Fibroblast of peridontal ligament (primary cell): ENCODE measurements at regions not wholly inside any gene's neighbourhood (a gene's known extent, or its start where the extent isn't known, plus 50 kb on each side); places are given as distances from the start of the nearest gene placed in this dataset.
"Not testable (repeated sequence)": the region's sequence is repeated elsewhere in the genome, so short reads cannot be mapped to it uniquely, and the experiment has no call there.

Experiments used
- DNase-seq: peaks from one replicate; pipeline ENCODE4 v3.0.0-alpha.2; 2010; ENCODE audit errors: extremely low read depth

DNA sequence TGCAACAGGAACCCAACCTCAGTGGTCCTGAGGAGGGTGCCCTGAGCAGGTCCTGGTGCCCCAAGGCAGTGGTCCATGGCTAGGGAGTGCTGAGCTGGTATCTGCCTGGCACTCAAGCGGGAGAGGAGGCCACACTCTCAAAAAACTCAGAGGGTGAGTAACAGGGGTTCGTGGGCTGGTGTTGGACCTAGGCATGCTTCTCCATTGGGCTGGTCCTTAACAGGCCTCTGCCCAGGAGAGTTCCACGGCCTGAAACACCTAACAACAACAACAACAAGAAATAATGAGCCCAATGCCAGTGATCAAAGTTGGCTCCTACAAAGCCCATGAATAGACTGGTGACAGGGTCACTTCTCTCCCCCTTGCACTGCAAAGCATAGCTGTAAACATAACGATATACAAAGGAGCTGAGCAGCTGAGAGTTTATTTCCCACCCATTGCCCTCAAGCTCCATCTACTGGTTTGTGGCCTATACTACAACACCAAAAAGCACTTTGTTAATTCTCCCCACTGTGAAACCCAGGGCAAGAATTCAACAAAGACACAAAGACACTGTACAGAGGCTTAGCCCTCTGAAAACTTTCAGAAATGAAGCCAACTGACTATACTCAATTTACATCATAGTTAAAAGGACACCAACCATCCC is 736.1 kb upstream of the ADGRL3 start:
- no peak for DNase-seq

DNA sequence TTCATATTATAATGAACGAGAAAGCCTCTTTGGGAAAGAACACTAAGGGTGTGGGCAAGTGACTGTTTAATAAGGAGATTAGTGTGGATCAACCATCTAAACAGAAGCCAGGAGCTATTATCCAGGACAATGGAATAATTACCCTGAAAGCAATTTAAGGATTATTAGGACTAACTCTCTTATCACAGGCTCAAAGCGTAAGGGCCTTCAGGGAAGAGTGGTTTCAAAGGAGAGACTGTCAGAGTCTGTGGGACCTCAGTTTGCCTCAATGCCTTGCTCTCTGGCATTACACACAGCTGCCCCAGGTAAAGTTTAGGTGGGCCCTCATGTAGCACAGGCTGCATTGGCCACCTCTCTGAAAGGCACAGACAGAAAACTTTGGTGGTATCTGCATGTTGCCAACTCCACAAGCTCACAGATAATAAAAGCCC is 717.2 kb upstream of the ADGRL3 start:
- no peak for DNase-seq

DNA sequence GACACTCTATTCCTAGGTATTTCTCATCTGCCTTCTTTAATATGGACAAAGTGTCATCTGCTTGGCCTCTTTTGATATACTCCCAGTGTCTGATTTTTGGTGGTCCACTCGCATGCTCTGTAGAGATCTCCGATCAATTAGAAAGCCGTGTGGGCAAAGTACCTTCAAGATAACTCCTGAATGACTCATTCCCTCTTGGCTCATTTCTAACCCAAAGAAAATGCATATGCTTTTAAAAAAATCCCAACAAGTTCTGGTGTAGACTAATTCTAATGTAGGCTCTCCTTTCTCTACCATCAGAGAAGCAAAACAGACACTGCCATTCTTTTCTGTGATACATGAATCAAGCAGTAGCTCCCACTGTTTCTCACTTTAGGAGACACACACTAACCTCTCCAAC is 714.9 kb upstream of the ADGRL3 start:
- DNase-seq, result no peak

DNA sequence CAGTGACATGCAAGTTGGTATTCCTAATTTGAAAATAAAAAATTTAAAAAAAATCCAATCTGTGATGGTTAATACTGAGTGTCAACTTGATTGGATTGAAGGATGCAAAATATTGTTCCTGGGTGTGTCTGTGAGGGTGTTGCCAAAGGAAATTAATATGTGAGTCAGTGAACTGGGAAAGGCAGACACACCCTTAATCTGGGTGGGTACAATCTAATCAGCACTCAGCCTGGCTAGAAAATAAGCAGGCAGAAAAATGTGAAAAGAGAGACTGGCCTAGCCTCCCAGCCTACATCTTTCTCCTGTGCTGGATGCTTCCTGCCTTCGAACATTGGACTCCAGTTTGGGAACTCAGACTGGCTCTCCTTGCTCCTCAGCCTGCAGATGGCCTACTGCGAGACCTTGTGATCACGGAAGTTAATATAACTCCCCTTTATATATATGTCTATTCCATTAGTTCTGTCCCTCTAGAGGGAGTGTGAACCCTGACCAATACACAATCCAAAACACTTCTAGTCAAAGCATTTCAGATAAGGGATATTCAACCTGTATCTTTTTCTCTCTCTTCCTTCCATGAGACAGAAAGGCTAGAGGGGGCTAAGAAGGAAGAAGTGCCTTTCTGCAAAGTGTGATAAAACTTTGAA is 712.9 kb upstream of the ADGRL3 start:
- not testable (repeated sequence) for DNase-seq

DNA sequence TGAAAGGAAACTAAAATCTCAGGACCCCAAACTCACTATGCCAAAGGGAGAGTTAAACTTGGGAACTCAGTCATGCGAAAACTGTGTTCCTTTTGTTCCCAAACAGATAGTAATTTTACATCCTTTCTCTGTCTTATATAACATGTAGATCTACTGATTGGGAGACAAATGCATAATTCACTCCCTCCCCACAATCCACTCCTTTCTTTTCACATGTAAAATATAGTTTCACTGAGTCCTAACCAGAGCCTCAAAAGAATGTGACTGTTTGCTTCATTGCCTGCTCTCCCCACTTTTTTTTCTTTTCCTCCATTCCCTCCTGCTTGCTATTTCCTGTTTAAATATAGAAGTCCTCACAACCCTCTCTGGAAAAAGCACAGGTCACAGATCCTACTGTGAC is 699.3 kb upstream of the ADGRL3 start:
- DNase-seq, result no peak

DNA sequence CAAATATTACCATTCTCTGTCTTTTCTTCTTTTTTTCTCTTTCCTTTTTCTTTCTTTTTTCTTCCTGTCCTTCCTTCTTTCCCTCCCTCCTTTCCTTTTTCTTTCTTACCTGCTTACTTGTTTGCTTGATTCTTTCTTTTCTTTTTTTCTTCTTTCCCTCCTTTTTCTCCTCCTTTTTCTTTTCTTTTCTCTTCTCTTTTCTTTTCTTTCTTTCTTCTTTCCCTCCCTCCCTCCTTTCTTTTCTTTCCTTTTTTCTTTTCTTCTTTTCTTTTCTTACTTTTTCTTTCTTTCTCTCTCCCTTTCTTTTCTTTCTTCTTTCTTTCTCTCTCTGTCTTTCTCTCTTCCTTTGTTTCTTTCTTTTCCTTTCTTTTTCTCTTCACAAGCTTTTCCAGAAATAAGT is 697.4 kb upstream of the ADGRL3 start:
- no peak for DNase-seq

DNA sequence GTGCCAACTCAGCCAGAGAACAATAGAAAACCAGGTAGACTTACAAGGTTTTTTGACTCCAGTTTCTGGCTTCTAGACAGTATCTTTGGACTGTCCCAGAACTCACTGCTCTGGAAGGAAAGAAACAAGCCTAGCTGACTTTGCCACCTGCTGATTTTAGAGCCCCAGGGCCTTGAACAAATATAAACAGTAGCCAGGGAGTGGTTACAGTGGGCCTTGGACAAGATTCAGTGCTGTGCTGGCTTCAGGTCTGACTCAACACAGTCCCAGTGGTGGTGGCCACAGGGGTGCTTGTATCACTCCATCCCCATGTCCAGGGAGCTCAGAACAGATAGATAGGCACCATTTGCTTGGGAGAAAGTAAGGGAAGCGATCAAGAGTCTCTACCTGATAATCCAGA is 694.1 kb upstream of the ADGRL3 start:
- no peak for DNase-seq

DNA sequence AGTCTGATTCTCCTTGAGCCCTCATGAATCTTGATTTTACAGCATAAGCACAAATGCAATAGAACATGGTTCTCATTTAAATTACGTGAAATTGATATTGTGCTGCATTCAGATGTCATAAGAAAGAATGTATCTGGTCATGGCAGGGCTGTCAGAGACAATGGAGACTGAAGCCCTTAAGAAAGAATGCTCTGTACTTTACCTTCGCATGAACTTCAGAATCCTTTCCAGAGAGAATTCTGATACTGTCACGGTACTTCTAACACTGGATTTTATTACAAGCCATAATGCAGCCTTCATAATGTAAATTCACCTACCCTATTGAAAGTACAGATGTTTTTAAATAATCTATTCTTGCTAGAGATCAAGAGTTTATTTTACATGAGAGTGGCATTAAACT is 677.9 kb upstream of the ADGRL3 start:
- no peak for DNase-seq

DNA sequence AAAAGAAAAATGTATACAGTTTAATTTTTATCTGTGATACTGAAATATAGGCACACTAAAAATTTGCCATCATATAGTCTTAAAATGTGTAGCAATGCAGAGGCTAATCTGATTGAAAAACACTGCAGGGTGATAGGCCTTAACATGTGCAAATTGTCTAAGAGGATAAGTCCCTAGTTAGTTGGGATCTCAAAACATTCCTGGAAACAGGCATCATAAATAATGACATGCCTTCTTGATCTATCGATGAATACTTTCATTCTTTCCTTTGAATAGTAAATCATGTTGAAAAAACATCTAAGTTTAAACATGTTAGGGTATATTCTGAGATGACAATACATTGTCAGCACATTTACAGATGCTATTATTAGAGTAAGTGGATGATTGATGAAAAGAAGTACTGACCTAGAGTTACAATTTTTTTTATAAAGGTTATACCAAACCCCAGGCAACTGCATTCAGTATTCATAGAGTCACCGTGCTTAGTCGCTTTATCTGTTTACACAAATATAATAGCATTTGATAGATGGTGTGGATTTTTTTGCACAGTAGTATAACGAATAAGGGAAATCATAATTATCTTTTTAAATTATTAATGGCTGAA is 668.2 kb upstream of the ADGRL3 start:
- DNase-seq, result no peak

DNA sequence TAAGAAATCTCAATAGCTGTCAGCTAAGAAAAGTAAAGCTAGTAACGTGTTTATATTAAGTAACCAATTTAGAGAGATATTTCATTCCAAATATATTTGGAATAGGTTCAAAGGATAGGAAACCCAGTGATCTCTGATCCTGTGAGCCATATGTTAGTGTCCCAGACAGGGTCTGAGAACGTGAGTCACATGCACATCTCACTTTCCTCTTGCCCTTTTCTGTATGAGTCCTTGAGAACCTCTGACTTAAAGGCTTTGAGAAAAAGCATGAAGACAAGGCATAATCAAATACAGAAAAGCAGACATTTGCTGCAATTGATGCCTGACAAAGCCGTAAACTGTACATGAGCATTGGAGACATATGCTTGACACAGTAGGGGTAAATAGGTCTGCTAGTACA is 655.1 kb upstream of the ADGRL3 start:
- DNase-seq, result no peak

DNA sequence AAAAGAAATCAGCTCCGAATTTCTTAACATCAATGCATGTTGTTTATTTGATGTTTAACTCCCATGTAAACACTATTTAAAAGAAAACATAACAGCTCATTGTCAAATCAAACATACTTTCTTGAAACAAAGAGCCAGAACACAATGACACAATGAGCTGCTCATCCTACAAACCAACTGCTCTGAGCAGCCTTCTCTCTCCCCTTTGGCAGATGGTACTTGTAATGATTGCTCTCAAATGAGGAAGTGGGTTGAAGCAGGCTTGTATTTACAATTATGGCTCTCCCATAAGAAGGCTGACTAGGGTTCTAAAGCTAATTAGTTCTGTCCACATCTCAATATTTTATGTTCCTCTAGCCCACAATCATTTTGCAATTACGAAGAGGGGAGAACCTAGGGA is 637.8 kb upstream of the ADGRL3 start:
- no peak for DNase-seq

DNA sequence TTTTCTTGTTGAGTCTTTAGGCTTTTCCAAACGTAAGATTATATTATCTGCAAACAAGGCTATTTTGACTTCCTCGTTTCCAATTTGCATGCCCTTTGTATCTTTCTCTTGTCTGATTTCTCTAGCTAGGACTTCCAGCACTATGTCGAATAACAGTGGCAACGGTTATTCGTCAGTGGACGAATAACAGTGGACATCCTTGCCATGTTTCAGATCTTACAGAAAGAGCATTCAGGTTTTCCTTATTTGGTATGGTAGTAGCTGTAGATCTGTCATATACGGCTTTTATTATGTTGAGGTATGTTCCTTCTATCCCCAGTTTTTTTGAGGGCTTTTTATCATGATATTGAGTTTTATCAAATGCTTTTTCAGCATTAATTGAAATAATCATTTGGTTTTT is 634.6 kb upstream of the ADGRL3 start:
- no peak for DNase-seq

DNA sequence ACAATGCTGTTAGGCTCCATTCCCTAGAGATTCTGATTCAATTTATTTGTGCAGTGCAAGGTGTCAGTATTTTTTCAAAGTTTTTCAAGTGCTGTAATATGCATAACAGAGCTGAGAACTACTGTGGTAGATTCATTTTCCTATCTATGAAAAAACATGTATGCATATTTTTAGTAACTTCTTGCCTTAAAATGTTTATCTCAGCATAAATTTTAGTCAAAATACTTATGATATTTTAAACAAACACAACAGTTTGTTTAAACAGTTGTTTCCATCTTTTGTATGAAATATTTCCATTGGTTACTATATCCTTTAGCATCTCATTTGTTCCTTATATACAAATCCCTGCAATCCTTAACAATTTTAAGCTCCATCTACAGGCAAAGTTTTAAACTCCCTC is 624.8 kb upstream of the ADGRL3 start:
- DNase-seq, result no peak

DNA sequence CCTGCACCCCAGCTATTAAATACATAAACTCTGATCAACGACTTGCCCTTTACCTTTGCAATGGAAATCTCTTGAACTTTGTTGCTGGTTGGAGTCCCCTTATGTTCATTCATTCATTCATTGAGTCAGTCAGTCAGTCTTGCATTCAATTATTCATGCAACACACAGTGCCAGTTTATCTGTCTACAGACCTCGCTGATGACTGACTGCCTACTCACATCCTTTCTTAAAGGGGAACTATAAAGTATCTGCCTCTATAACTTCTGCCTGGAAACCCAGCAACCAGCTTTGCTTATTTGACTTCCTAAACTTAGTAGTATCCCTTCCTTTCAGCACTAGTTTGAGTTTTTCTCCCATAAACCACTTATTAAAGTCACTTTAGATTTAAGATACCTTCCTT is 620.8 kb upstream of the ADGRL3 start:
- no peak for DNase-seq

DNA sequence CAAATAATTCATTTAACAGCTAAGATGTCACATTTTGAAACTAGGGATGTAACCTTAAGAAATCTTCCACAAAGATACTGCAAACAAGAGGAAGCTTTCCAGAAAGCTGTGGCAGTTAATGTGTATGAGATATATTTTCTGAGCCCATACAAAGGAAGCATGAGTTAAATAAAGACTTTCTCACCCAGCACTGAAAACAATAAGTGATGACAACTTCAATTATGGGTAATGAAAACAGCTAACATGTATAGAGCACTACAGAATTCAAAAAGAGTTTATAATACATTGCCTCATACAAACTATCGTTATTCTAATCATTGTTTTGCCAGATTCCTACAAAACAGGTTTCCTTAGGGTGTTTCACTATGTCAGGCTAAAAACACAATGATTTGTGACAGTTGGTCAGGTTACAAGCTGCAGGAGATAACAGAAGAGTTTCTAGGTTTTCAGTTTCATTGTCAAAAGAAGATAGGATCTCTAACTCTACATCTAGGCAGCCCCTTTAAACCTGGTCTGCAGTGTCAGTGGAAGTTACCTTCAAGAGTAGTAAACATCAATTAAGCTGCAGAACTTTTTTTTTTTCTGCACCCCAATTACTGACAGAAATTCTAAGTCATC is 618.1 kb upstream of the ADGRL3 start:
- DNase-seq, result no peak

DNA sequence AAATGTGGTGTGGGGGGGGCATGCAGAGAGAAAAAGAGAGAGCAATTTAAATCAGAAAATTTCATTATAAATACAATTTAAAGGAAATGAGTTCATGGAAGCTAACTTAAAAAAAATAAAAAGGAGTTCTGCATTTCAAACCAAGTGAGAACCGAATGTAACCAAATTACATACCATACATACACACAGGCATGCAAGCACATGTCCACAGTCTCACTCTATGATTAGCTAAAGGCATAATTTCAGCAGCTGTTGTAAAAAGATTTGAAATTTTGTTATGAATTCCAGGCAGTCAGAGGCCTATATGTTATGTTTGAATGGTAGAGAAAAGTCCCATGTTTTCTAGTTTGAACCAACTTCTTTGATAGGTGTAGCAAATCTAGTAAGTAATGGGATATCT is 611.6 kb upstream of the ADGRL3 start:
- DNase-seq, result no peak

DNA sequence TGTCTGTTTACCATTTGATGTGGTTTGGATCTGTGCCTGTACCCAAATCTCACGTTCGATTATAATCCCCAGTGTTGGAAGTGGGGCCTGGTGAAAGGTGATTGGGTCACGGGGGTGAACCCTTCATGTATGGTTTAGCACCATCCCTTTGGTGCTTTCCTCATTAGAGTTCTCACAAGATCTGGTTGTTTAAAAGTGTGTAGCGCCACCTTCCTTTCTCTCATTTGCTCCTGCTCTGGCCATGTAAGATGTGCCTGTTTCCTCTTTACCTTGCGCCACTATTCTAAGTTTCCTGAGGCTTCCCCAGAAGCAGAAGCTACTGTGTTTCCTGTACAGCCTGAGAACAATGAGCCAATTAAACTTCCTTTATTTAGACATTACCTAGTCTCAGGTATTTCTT is 610.7 kb upstream of the ADGRL3 start:
- no peak for DNase-seq

DNA sequence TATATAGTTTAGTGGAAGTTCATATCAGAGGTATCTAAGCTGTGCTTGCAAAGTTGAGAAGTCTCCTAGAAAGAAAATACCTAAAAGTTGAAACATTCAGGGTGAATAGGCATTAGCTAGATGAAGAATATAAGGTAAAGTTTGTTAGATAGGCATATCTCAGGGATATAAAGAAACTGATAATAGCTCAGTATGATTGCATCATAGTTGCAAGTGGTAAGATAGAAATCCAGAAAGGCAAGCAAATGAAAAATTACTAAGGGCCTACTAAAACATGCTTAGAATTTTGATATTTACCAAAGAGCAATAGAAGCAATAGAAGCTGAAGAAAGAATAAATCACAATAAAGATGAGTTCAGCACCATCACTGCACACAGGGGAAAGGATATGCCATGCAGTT is 610.0 kb upstream of the ADGRL3 start:
- DNase-seq, result no peak

DNA sequence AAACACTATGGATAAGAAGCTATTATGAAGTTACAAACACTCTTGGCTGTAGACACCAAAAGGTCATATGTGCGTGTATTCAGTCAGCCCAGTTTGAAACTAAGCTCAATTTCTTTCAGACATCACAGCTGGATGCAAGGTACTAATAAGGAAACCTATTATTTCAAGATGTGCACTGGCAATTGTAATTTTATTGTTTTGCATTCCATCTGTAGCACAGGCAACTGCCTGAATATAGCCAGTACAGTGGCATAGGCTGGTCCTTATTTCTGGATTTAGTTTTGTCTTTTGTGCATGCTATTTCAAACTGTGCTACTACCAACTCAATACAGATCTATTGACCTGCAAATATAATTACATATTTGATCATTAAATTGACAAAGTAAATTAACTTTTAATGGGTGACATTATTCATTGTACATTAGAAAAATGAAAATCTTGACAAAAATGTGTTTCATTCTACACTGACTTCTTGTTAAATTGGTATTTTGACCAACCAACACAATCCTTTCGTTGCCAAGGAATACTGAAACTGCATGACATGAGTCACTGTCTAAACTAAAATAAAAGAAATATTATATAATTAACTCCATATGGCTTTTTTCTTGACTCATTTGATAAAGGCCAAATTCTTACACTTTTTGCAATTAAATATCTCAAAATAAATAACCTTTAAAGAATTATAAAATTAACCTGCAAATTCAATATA is 594.3 kb upstream of the ADGRL3 start:
- DNase-seq, result peak; percentile 87

DNA sequence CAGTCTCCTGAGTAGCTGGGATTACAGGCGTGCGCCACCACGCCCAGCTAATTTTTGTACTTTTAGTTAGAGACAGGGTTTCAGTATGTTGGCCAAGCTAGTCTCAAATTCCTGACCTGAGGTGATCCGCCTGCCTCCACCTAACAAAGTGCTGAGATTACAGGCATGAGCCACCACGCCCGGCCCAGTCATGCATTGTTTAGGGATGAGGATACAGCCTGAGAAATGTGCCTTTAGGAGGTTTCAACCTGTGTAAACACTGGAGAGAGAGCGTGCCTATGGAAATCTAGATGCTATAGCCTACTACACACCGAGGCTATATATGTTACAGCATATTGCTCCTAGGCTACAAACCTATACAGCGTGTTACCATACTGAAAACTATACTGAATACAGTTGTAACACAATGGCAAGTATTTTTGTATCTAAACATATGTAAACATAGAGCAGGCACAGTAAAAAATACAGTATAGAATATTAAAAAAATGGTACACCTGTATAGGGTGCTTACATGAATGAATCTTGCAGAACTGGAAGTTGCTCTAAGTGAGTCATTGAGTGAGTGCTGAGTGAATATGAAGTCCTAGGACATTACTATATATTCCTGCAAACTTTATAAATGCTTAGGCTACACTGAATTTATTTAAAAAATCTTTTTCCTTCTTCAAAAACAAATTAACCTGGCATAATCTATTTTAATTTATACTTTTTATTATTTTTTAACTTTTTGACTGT is 588.2 kb upstream of the ADGRL3 start:
- no peak for DNase-seq

DNA sequence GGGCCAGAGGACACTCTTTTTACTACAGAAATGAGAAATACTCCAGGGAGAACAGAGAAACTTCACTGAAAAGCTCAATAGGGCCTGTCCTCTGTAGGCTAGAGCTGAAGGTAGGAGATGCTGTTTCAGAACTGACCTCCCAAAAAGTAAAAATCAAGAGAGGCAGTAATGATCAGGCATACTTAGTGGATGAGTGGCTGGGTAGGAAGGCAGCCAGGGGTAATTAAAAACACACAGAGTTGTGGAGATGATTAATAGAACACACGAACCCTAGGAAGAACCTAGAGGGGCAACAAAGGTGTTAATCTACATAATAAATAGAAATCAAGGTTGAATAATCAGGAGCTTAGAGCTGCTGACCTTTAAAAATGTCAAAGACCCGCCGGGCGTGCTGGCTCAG is 582.4 kb upstream of the ADGRL3 start:
- no peak for DNase-seq
